SK-N-SH (cell line): ENCODE measurements at regions not wholly inside any gene's neighbourhood (a gene's known extent, or its start where the extent isn't known, plus 50 kb on each side); places are given as distances from the start of the nearest gene placed in this dataset.

Source experiments
- CTCF ChIA-PET: fragments of 300-600, 350-600 bp; formaldehyde crosslinking; extraction: SDS; loops from one replicate; lab custom pipeline; 2021; lab: Yijun Ruan, JAX
- POLR2A ChIA-PET: fragments of 350-600 bp; sonication (Branson Sonifier 250); formaldehyde crosslinking; extraction: SDS; loops from one replicate; lab custom pipeline; 2020; ENCODE audit warnings: antibody characterized with exemption, inconsistent platforms; lab: Yijun Ruan, JAX
- DNase-seq: peaks from one replicate; pipeline ENCODE4 v3.0.0; 2012
- H2AFZ ChIP-seq: fragments of 200-600 bp; sonication (generic); 2 replicates; pipeline ENCODE4 v1.8.1; 2016; ENCODE audit warnings: antibody characterized with exemption, mild to moderate bottlenecking, low read depth
- H3F3A ChIP-seq: fragments of 200-600 bp; sonication (generic); replicated peaks from 2 replicates; pipeline ENCODE3; 2016; ENCODE audit warnings: antibody characterized with exemption, mild to moderate bottlenecking; ENCODE audit not compliant: insufficient read depth
- H3K27ac ChIP-seq, 2 experiments: fragments of 200-500 bp in 1 of 2; fragments of 200-600 bp in 1 of 2; sonication (Bioruptor generic) in 1 of 2; sonication (generic), shearing (Covaris generic) in 1 of 2; 2 replicates each; pipeline versions ENCODE4 v1.5.1 to v1.6.1; 2014 to 2016; ENCODE audit warnings: low read depth in 2 of 2, inconsistent platforms in 1 of 2, low read length in 1 of 2, mild to moderate bottlenecking in 1 of 2, mixed read lengths in 1 of 2
- H3K27me3 ChIP-seq: fragments of 200-600 bp; sonication (generic), shearing (Covaris generic); 2 replicates; pipeline ENCODE4 v1.6.1; 2016; ENCODE audit warnings: mixed run types; ENCODE audit not compliant: insufficient read depth
- H3K36me3 ChIP-seq, 2 experiments: fragments of 200-500 bp in 1 of 2; fragments of 200-600 bp in 1 of 2; sonication (Bioruptor generic) in 1 of 2; sonication (generic) in 1 of 2; replicated peaks in 1 of 2; 2 replicates each; pipeline versions ENCODE3 to v1.5.1; 2014 to 2016; ENCODE audit warnings: low read length in 1 of 2, mild to moderate bottlenecking in 1 of 2; ENCODE audit not compliant: insufficient read depth in 2 of 2, control insufficient read depth in 1 of 2
- H3K4me1 ChIP-seq, 2 experiments: fragments of 200-500 bp in 1 of 2; fragments of 200-600 bp in 1 of 2; sonication (Bioruptor generic) in 1 of 2; sonication (generic), shearing (Covaris generic) in 1 of 2; 2 replicates each; pipeline versions ENCODE4 v1.5.1 to v1.6.1; 2014 to 2016; ENCODE audit warnings: low read depth in 1 of 2, low read length in 1 of 2, mixed run types in 1 of 2; ENCODE audit not compliant: insufficient read depth in 2 of 2, control insufficient read depth in 1 of 2
- H3K4me2 ChIP-seq: fragments of 200-600 bp; sonication (generic), shearing (Covaris generic); 2 replicates; pipeline ENCODE4 v1.6.1; 2017; ENCODE audit warnings: mixed run types
- H3K4me3 ChIP-seq, 2 experiments: fragments of 200-500 bp in 1 of 2; fragments of 200-600 bp in 1 of 2; sonication (Bioruptor generic) in 1 of 2; sonication (generic), shearing (Covaris generic) in 1 of 2; 2 replicates each; pipeline versions ENCODE4 v1.5.1 to v1.8.1; 2014 to 2016; ENCODE audit warnings: low read depth in 2 of 2, inconsistent platforms in 1 of 2, low read length in 1 of 2, mild to moderate bottlenecking in 1 of 2, mixed read lengths in 1 of 2, moderate library complexity in 1 of 2
- H3K79me2 ChIP-seq: fragments of 200-600 bp; sonication (generic); 2 replicates; pipeline ENCODE4 v1.8.1; 2017; ENCODE audit warnings: mild to moderate bottlenecking; ENCODE audit not compliant: insufficient read depth
- H3K9ac ChIP-seq: fragments of 200-600 bp; sonication (generic); 2 replicates; pipeline ENCODE4 v1.6.1; 2017; ENCODE audit warnings: mixed run types
- H3K9me2 ChIP-seq: fragments of 200-600 bp; sonication (generic); 2 replicates; pipeline ENCODE4 v1.6.1; 2017; ENCODE audit warnings: mixed run types
- H3K9me3 ChIP-seq: fragments of 200-600 bp; sonication (generic); 2 replicates; pipeline ENCODE4 v1.6.1; 2017; ENCODE audit warnings: mixed run types, mild to moderate bottlenecking, moderate library complexity
- H4K20me1 ChIP-seq: fragments of 200-600 bp; sonication (generic); 2 replicates; pipeline ENCODE4 v1.6.1; 2017; ENCODE audit warnings: mild to moderate bottlenecking, mixed run types; ENCODE audit not compliant: insufficient read depth
- ELF1 ChIP-seq: IDR thresholded peaks from 2 replicates; pipeline ENCODE4 v1.4.0; 2012
- EZH2phosphoT487 ChIP-seq: fragments of 200-600 bp; sonication (generic); IDR thresholded peaks from 2 replicates; pipeline ENCODE4 v1.6.1; 2017; ENCODE audit warnings: low read depth, mixed run types, mild to moderate bottlenecking, antibody characterized with exemption, moderate library complexity, borderline replicate concordance
- FOSL2 ChIP-seq: IDR thresholded peaks from 2 replicates; pipeline ENCODE4 v1.4.0; 2012; ENCODE audit warnings: low read depth, mild to moderate bottlenecking, moderate library complexity, borderline replicate concordance
- FOXJ3 ChIP-seq: sonication (generic); formaldehyde crosslinking; IDR thresholded peaks from 2 replicates; pipeline ENCODE4 v1.5.1; 2020; ENCODE audit warnings: mild to moderate bottlenecking, missing genetic modification reagents
- GATA2 ChIP-seq: sonication (generic); formaldehyde crosslinking; IDR thresholded peaks from 2 replicates; pipeline ENCODE4 v1.5.0; 2020; ENCODE audit warnings: mild to moderate bottlenecking, missing genetic modification reagents
- MAX ChIP-seq: IDR thresholded peaks from 2 replicates; pipeline ENCODE4 v1.4.0; 2012; ENCODE audit warnings: low read depth
- MXI1 ChIP-seq: IDR thresholded peaks from 2 replicates; pipeline ENCODE4 v1.6.1; 2012; ENCODE audit warnings: mild to moderate bottlenecking, low read depth, low read length, improper control_type of control experiment
- NFIC ChIP-seq: IDR thresholded peaks from 2 replicates; pipeline ENCODE4 v1.4.0; 2012; ENCODE audit warnings: borderline replicate concordance
- PBX3 ChIP-seq: IDR thresholded peaks from 2 replicates; pipeline ENCODE4; 2012
- RAD21 ChIP-seq: IDR thresholded peaks from 2 replicates; pipeline ENCODE4 v1.6.1; 2012; ENCODE audit warnings: mild to moderate bottlenecking, low read length
- REST ChIP-seq: IDR thresholded peaks from 2 replicates; pipeline ENCODE4 v1.6.1; 2012; ENCODE audit warnings: mild to moderate bottlenecking, low read depth, low read length, moderate library complexity
- SIN3A ChIP-seq: IDR thresholded peaks from 2 replicates; pipeline ENCODE4 v1.6.1; 2012; ENCODE audit warnings: low read depth, mild to moderate bottlenecking, low read length, moderate library complexity, borderline replicate concordance
- SMC3 ChIP-seq: IDR thresholded peaks from 2 replicates; pipeline ENCODE4 v1.6.1; 2012; ENCODE audit warnings: low read depth, low read length, improper control_type of control experiment
- TCF12 ChIP-seq: IDR thresholded peaks from 2 replicates; pipeline ENCODE4 v1.4.0; 2012
- USF1 ChIP-seq: IDR thresholded peaks from 2 replicates; pipeline ENCODE4 v1.4.0; 2012; ENCODE audit warnings: low read depth, borderline replicate concordance
- ZBTB33 ChIP-seq: IDR thresholded peaks from 2 replicates; pipeline ENCODE4 v1.4.0; 2012; ENCODE audit warnings: low read depth, borderline replicate concordance
- WGBS: methylation state at CpG from one replicate; pipeline ENCODE4 v1.1.6; 2017; ENCODE audit warnings: low lambda C conversion rate; 5-methylcytosine and 5-hydroxymethylcytosine counted together

- no peak overlapping the region for H3K4me2 ChIP-seq
- peaks cover 9 to 32% of the 10 kb centered on the region in 2 experiments; a peak in 3 of 4 replicates for H3K4me1 ChIP-seq
- H3K9me3 ChIP-seq: no peaks in the 10 kb centered on the region
- 0 out of 2 replicates have a peak overlapping the region, but pooled peaks have one; percentile 75 for H2AFZ ChIP-seq
- TF ChIP-seq FOSL2: no peak
- peak; percentile 29; the same call in 1 of the 2 replicates for TF ChIP-seq MXI1
- ChIA-PET CTCF (interaction anchor here (0.6 to 11.7 kb wide), 4 partner anchors 14 to 28 kb away, joined by 4 to 82 read pairs (median 6); no protein-coding TSS in a partner anchor), POLR2A (no interaction called here)
- H3F3A ChIP-seq: peaks cover 8% of the 10 kb centered on the region
- no peak overlapping the region for H3K4me3 ChIP-seq
- H3K79me2 ChIP-seq: no peaks in the 10 kb centered on the region
- no peaks in the 10 kb centered on the region for H4K20me1 ChIP-seq
- WGBS: 60% methylated on average over 3 of the region's 5 CpGs
- H3K36me3 ChIP-seq: no peaks in the 10 kb centered on the region
- H3K27ac ChIP-seq: peak overlapping the region in 1 of 2 experiments; percentile 100; a peak in 2 of 4 replicates
- no peaks in the 10 kb centered on the region for H3K9me2 ChIP-seq
- no peak overlapping the region for H3K9ac ChIP-seq
- DNase-seq: no peak
- no peaks in the 10 kb centered on the region for H3K27me3 ChIP-seq
Observed at GRCh38 chr18:70468861-70469547, 180.2 kb downstream of the SOCS6 start.

- CTCF ChIA-PET: interaction anchor here (1.1 to 1.3 kb wide), 3 partner anchors 10 to 27 kb away, joined by 3 to 8 read pairs (median 4); no protein-coding TSS in a partner anchor
- no peak overlapping the region for H3K9ac ChIP-seq
- POLR2A ChIA-PET: no interaction called here
- TF ChIP-seq MXI1 (no peak), GATA2 (CRISPR knock-in tag) (no peak), ZBTB33 (no peak), SIN3A (no peak), TCF12 (no peak), PBX3 (no peak), EZH2phosphoT487 (no peak), USF1 (no peak), MAX (peak; percentile 64), ELF1 (no peak), FOSL2 (no peak), RAD21 (peak; percentile 47), FOXJ3 (CRISPR knock-in tag) (no peak), REST (no peak), NFIC (peak; percentile 98), SMC3 (0 out of 2 replicates have a peak, but pooled peaks have one; percentile 17)
Observed at GRCh38 chr18:70464343-70465114, 175.7 kb downstream of the SOCS6 start.

More at GRCh38 chr18:70464343-70465114, 175.7 kb downstream of the SOCS6 start:
- H3K36me3 ChIP-seq: no peaks in the 10 kb centered on the region
- 20% methylated on average over 17 of the region's 18 CpGs for WGBS
- H3K27me3 ChIP-seq: no peaks in the 10 kb centered on the region
- H3K4me1 ChIP-seq: peaks cover 0 to 21% of the 10 kb centered on the region in 2 experiments; a peak in 3 of 4 replicates
- peak overlapping the region; percentile 63; the same call in 1 of the 2 replicates for H2AFZ ChIP-seq
- H3K4me3 ChIP-seq: peak overlapping the region; percentile 37 to 55
- peak; percentile 86 for DNase-seq
- H3K9me2 ChIP-seq: no peaks in the 10 kb centered on the region
- peaks cover 10% of the 10 kb centered on the region for H3F3A ChIP-seq
- H3K27ac ChIP-seq: peak overlapping the region in 1 of 2 experiments; percentile 88; a peak in 2 of 4 replicates
- H3K9me3 ChIP-seq: no peaks in the 10 kb centered on the region
- no peaks in the 10 kb centered on the region for H4K20me1 ChIP-seq
- H3K4me2 ChIP-seq: peak overlapping the region; percentile 71
- no peaks in the 10 kb centered on the region for H3K79me2 ChIP-seq
